Mesendoderm (in vitro differentiated cells): ENCODE measurements at regions not wholly inside any gene's neighbourhood (a gene's known extent, or its start where the extent isn't known, plus 50 kb on each side); places are given as distances from the start of the nearest gene placed in this dataset.

Experiments used
- DNase-seq: peaks from one replicate; pipeline ENCODE4 v3.0.0; 2013
- H2AK5ac ChIP-seq: 2 replicates; pipeline ENCODE4 v1.6.1; 2013; ENCODE audit warnings: low read length, inconsistent platforms
- H2BK120ac ChIP-seq: 2 replicates; pipeline ENCODE4 v1.6.1; 2013; ENCODE audit warnings: low read depth, mild to moderate bottlenecking, low read length, moderate library complexity, mixed read lengths
- H2BK15ac ChIP-seq: replicated peaks from 2 replicates; pipeline ENCODE4 v1.6.1; 2013; ENCODE audit warnings: low read depth, mild to moderate bottlenecking, moderate library complexity
- H2BK5ac ChIP-seq: 2 replicates; pipeline ENCODE4 v1.6.1; 2013; ENCODE audit warnings: low read length, inconsistent platforms
- H3K18ac ChIP-seq: 2 replicates; pipeline ENCODE4 v1.6.1; 2013; ENCODE audit warnings: mild to moderate bottlenecking, low read length, mixed read lengths
- H3K23ac ChIP-seq: one replicate; pipeline ENCODE4 v1.6.1; 2013; ENCODE audit warnings: low read length
- H3K27ac ChIP-seq: 2 replicates; pipeline ENCODE4 v1.5.1; 2013; ENCODE audit warnings: low read depth, mild to moderate bottlenecking, inconsistent platforms, low read length, moderate library complexity
- H3K27me3 ChIP-seq: 2 replicates; pipeline ENCODE4 v1.6.1; 2013; ENCODE audit warnings: low read length, control low read depth, mild to moderate bottlenecking, inconsistent platforms; ENCODE audit not compliant: insufficient read depth, poor library complexity
- H3K36me3 ChIP-seq: 2 replicates; pipeline ENCODE4 v1.6.1; 2013; ENCODE audit warnings: low read length, inconsistent platforms; ENCODE audit not compliant: control insufficient read depth, insufficient read depth
- H3K4ac ChIP-seq: one replicate; pipeline ENCODE4 v1.6.1; 2013; ENCODE audit warnings: low read depth, mild to moderate bottlenecking, low read length, moderate library complexity
- H3K4me1 ChIP-seq: 2 replicates; pipeline ENCODE4 v1.6.1; 2013; ENCODE audit warnings: low read depth, low read length, inconsistent platforms; ENCODE audit not compliant: control insufficient read depth
- H3K4me2 ChIP-seq: 2 replicates; pipeline ENCODE4 v1.6.1; 2013; ENCODE audit warnings: low read length
- H3K4me3 ChIP-seq: 2 replicates; pipeline ENCODE4 v1.5.1; 2013; ENCODE audit warnings: mild to moderate bottlenecking, low read length
- H3K56ac ChIP-seq: one replicate; pipeline ENCODE4 v1.6.1; 2013; ENCODE audit warnings: low read length
- H3K79me1 ChIP-seq: 2 replicates; pipeline ENCODE4 v1.6.1; 2013; ENCODE audit warnings: low read length, inconsistent platforms
- H3K79me2 ChIP-seq: 2 replicates; pipeline ENCODE4 v1.6.1; 2013; ENCODE audit warnings: mild to moderate bottlenecking, low read length; ENCODE audit not compliant: control insufficient read depth, insufficient read depth
- H3K9ac ChIP-seq: 2 replicates; pipeline ENCODE4 v1.6.1; 2013; ENCODE audit warnings: low read length, inconsistent platforms
- H4K5ac ChIP-seq: one replicate; pipeline ENCODE4 v1.6.1; 2013; ENCODE audit warnings: low read length
- H4K8ac ChIP-seq: one replicate; pipeline ENCODE4 v1.6.1; 2013; ENCODE audit warnings: low read depth, mild to moderate bottlenecking, control low read depth, low read length, moderate library complexity
- WGBS: extraction: QIAGEN DNeasy Blood & Tissue Kit; methylation state at CpG from one replicate; pipeline ENCODE4 v1.1.7; 2013; ENCODE audit warnings: low lambda C conversion rate, missing lambda C conversion rate; ENCODE audit not compliant: insufficient coverage; ENCODE audit errors: extremely low coverage; 5-methylcytosine and 5-hydroxymethylcytosine counted together

DNA sequence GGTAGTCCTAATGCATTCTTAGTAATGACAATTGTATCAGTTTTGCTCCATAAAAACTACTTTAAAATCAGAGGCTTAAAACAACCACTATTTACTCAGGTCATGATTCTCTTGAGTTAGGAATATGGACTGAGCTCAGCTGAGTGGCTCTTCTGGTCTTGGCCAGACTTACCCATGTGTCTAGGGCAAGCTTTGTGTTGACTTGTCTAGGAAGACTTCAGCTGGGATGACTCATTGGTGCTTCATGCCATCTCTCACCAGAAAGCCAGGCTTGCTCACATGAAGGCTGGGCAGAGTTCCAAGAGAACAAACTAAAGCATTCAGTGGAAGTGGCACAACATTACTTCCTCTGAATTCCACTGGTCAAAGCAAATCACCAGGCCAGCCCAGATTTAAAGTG, 155.3 kb downstream of the DHX35 start:
- Histone ChIP-seq H3K79me2 (no peaks in the 10 kb centered on the region), H3K27ac (no peak overlapping the region), H3K18ac (no peak overlapping the region), H3K23ac (no peak overlapping the region), H3K4me1 (no peaks in the 10 kb centered on the region), H3K56ac (no peak overlapping the region), H3K36me3 (no peaks in the 10 kb centered on the region), H2BK120ac (no peak overlapping the region), H3K4me2 (no peak overlapping the region), H2BK5ac (no peak overlapping the region), H4K5ac (no peak overlapping the region), H3K27me3 (no peaks in the 10 kb centered on the region), H3K79me1 (no peaks in the 10 kb centered on the region), H3K4me3 (no peak overlapping the region), H2BK15ac (no peak overlapping the region), H3K9ac (no peak overlapping the region), H3K4ac (no peak overlapping the region), H4K8ac (no peak overlapping the region), H2AK5ac (no peak overlapping the region)
- DNase-seq, result no peak

DNA sequence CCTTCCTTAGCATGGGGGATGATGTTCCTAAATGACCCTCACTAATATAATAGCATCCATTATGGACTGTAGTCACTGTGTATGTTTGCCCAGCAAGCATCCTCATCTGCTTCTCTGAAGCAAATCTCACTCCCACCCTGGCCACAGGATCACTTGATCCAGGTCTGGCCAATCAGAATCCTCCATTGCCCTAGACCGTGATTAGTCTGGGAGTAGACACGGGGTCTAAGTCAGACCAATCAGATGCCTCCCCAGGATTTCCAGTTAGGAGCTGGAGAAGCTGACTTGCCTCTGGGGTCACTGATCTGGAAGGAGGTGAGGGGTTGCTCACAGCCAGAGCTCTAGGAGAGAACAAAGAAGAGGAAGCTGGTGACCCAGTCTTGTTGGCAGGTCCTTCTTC, 153.9 kb downstream of the DHX35 start:
- no peak overlapping the region for H2AK5ac ChIP-seq
- H2BK120ac ChIP-seq, result no peak overlapping the region
- no peaks in the 10 kb centered on the region for H3K36me3 ChIP-seq
- no peak overlapping the region for H2BK5ac ChIP-seq
- H3K9ac ChIP-seq, result no peak overlapping the region
- no peak overlapping the region for H4K5ac ChIP-seq
- no peak for DNase-seq
- H3K4me3 ChIP-seq, result no peak overlapping the region
- H3K4me2 ChIP-seq, result no peak overlapping the region
- no peak overlapping the region for H3K4ac ChIP-seq
- no peak overlapping the region for H4K8ac ChIP-seq
- no peak overlapping the region for H3K27ac ChIP-seq
- H3K79me2 ChIP-seq, result no peaks in the 10 kb centered on the region
- H3K56ac ChIP-seq, result no peak overlapping the region
- H3K27me3 ChIP-seq, result no peaks in the 10 kb centered on the region
- H3K79me1 ChIP-seq, result no peaks in the 10 kb centered on the region
- no peak overlapping the region for H3K23ac ChIP-seq
- no CpG with 5 or more reads among the region's 2 CpGs for WGBS
- no peak overlapping the region for H2BK15ac ChIP-seq
- peaks cover 2% of the 10 kb centered on the region for H3K4me1 ChIP-seq
- no peak overlapping the region for H3K18ac ChIP-seq

- H3K27me3 ChIP-seq, result no peaks in the 10 kb centered on the region
- no peak overlapping the region for H4K8ac ChIP-seq
- H3K36me3 ChIP-seq, result no peaks in the 10 kb centered on the region
- DNase-seq, result peak; percentile 81
- H3K23ac ChIP-seq, result no peak overlapping the region
- no peaks in the 10 kb centered on the region for H3K79me1 ChIP-seq
- peaks cover 2% of the 10 kb centered on the region for H3K4me1 ChIP-seq
- no peak overlapping the region for H2BK5ac ChIP-seq
- H3K4me2 ChIP-seq, result no peak overlapping the region
- H3K79me2 ChIP-seq, result no peaks in the 10 kb centered on the region
- no peak overlapping the region for H3K4ac ChIP-seq
- H3K18ac ChIP-seq, result no peak overlapping the region
- H3K27ac ChIP-seq, result no peak overlapping the region
- H3K9ac ChIP-seq, result no peak overlapping the region
- no peak overlapping the region for H4K5ac ChIP-seq
- no peak overlapping the region for H3K4me3 ChIP-seq
- no CpG with 5 or more reads among the region's 9 CpGs for WGBS
- no peak overlapping the region for H2BK120ac ChIP-seq
- no peak overlapping the region for H2AK5ac ChIP-seq
- H2BK15ac ChIP-seq, result no peak overlapping the region
- no peak overlapping the region for H3K56ac ChIP-seq
Measured at GRCh38 chr20:39112178-39112743, 150.1 kb downstream of the DHX35 start.

- peaks cover 2% of the 10 kb centered on the region for H3K4me1 ChIP-seq
- H3K36me3 ChIP-seq, result no peaks in the 10 kb centered on the region
- no peaks in the 10 kb centered on the region for H3K79me1 ChIP-seq
- no peak overlapping the region for H2AK5ac ChIP-seq
- H4K8ac ChIP-seq, result no peak overlapping the region
- H2BK120ac ChIP-seq, result no peak overlapping the region
- peak overlapping the region; percentile 4 for H3K9ac ChIP-seq
- no CpG with 5 or more reads among the region's 4 CpGs for WGBS
- no peak overlapping the region for H3K27ac ChIP-seq
- no peak overlapping the region for H3K4ac ChIP-seq
- H2BK15ac ChIP-seq, result no peak overlapping the region
- no peak overlapping the region for H3K23ac ChIP-seq
- H3K79me2 ChIP-seq, result no peaks in the 10 kb centered on the region
- peak overlapping the region; percentile 3 for H3K4me2 ChIP-seq
- H2BK5ac ChIP-seq, result no peak overlapping the region
- no peak overlapping the region for H3K18ac ChIP-seq
- no peak overlapping the region for H3K4me3 ChIP-seq
- H3K56ac ChIP-seq, result no peak overlapping the region
- DNase-seq, result no peak
- no peaks in the 10 kb centered on the region for H3K27me3 ChIP-seq
- H4K5ac ChIP-seq, result no peak overlapping the region
Measured at GRCh38 chr20:39111359-39112177, 149.4 kb downstream of the DHX35 start.

- Histone ChIP-seq H3K4ac (no peak overlapping the region), H2BK5ac (no peak overlapping the region), H3K79me2 (no peaks in the 10 kb centered on the region), H3K4me3 (no peak overlapping the region), H3K27ac (no peak overlapping the region), H2BK120ac (no peak overlapping the region), H3K9ac (no peak overlapping the region), H3K27me3 (no peaks in the 10 kb centered on the region), H3K36me3 (no peaks in the 10 kb centered on the region), H3K4me2 (no peak overlapping the region), H3K23ac (no peak overlapping the region), H2AK5ac (no peak overlapping the region), H3K79me1 (no peaks in the 10 kb centered on the region), H2BK15ac (no peak overlapping the region), H3K56ac (no peak overlapping the region), H4K5ac (no peak overlapping the region), H3K18ac (no peak overlapping the region), H4K8ac (no peak overlapping the region), H3K4me1 (peaks cover 2% of the 10 kb centered on the region)
- no peak for DNase-seq
Measured at GRCh38 chr20:39110819-39111136, 148.6 kb downstream of the DHX35 start.
